HG03439 (cell line): ENCODE measurements at regions not wholly inside any gene's neighbourhood (a gene's known extent, or its start where the extent isn't known, plus 50 kb on each side); places are given as distances from the start of the nearest gene placed in this dataset.

Experiments
- ATAC-seq: cut with Tn5 transposase; IDR thresholded peaks from one replicate; pipeline ENCODE4 v1.9.1; 2021; ENCODE audit warnings: mild to moderate bottlenecking, moderate library complexity; ENCODE audit not compliant: unreplicated experiment

GRCh38 chr3:178288074-178288473, 248.2 kb upstream of the KCNMB2 start:
- no peak for ATAC-seq

GRCh38 chr3:178289544-178290160, 246.6 kb upstream of the KCNMB2 start:
- ATAC-seq, result no peak

- no peak for ATAC-seq
These were observed 244.5 kb upstream of the KCNMB2 start for GRCh38 chr3:178291574-178292370.

GRCh38 chr3:178295292-178295912, 240.8 kb upstream of the KCNMB2 start:
- ATAC-seq, result no peak

DNA sequence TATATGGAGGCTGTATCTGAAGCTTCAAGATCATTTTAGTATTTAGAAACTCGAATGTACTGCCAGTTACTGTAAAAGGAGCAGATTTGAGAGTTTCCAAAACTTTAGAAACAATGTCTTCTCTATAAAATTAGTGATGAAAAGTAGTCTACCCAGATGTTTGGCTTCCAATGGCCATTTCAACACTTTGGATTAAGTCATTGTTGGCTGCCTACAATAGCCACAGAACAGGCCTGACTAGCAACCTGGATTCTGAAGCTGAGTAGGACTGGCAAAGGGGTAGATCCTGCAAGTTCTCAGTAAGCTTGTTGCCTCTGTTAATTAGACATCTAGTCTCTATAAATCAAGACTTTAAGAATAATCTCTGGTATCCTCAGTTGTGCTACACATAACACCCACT, 239.0 kb upstream of the KCNMB2 start:
- no peak for ATAC-seq

DNA sequence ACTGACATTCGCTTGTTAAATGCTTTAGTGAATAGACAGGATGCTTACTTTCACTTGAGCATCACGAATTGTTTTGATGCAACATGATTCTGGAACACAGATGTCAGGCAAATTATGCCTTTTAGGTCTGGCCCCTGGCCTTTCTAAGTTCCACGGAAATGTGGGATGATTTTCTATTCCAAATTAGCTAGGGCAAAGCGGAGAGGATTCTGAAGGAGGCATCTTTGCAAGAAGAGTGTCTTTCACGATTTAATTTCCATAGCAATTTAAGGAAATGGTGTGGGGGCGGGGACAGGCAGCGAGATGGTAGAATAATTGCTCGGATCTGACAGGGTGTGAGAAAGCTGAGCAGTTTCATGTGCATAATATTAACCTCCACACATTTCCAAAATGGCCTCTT, 238.5 kb upstream of the KCNMB2 start:
- no peak for ATAC-seq

GRCh38 chr3:178300441-178300959, 235.7 kb upstream of the KCNMB2 start:
- ATAC-seq, result no peak

DNA sequence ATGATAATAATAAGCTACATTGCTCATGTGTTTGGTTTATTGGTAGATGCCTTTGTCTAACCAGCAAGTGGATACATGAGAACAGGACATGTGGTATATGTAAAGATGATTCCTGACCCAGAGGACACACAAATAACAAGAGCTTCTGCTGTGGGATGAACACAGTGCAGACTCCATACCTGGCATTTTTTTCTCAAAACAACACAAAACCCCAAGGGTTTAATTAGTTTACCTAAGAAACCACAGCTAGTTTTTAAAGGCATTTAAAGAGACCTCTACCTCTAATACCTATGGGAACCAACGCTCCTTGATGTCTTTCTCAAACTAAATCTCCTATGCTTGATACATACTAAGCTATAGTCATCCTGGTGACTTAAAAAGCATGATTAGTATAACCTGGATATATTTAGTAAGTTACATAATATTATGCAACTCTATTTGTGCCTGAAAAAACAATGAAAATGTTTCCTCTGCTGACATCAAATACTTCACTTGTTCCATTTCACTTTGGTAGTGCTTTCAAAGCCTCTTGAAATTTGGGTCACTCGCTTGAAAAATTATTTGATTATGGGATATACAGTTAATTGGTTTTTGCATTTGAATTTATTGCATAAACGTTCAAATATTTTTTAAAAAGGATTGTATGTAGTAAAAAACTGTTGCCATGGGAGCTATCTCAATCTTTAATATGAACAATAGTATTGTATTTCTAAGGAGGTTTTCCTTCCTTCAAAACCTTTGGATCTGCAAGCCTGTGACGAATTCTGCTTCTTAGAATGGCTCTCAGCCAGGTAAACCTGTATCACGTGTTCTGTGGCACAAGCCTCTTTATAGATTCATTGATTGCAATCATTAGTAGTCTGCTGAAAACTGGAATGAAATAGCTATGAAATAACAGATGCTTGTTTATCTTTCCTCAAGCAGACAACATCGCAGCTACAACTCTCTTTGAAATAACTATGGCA, 233.0 kb upstream of the KCNMB2 start:
- no peak for ATAC-seq

DNA sequence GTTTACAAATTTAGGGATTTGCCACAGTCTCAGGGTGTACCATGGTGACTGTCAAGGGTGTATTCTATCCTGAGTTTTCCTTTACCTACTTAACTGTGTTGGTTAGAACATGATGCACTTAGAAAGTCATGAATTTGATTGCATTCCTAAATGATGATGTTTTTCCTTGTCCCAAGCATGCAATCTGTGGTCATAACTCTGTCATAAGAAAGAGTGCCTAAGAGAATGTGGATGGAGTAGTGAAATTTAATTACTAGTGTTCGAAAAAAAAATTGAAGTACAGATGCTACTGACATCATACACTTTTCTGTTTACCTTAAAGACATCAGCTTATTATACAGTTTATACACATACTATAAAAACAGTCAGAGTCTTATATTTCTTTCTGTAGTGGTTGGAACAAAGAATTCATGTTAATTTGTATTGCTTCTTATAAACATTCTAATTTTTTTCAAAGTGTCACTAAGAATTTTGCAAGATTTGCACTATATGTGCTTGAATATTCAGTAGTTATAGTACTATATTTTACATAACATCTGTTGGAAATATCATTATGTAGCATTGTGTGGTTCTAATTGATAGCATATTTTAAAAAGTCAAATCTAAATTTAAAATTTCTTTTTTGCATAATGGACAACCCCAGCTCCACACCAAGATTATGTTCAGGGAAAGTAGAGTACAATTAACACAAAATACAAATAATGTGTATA, 231.3 kb upstream of the KCNMB2 start:
- ATAC-seq, result no peak

GRCh38 chr3:178306432-178307115, 229.7 kb upstream of the KCNMB2 start:
- no peak for ATAC-seq

- ATAC-seq, result no peak
These were observed 227.5 kb upstream of the KCNMB2 start for GRCh38 chr3:178308771-178309170.

GRCh38 chr3:178310949-178311348, 225.3 kb upstream of the KCNMB2 start:
- ATAC-seq, result no peak

- no peak for ATAC-seq
These were observed 222.5 kb upstream of the KCNMB2 start for GRCh38 chr3:178313716-178314115.

DNA sequence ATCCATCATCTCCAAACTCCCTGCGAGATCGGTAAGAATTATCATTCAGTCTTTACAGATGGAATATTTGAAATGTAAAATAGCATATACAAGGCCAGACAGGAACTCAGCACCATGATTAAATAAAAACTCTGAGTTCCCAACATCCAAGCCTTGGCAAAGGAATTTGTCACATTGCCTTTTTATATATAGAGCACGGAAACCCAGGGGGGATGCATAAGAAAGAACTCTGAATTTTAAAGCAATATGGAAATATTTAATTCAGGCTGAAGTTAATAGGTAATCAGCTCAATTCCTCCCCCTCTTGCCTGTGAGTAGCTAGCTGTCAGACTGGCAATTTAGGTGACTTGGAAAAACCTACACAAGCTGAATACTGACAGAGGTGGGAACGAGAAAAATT, 217.9 kb upstream of the KCNMB2 start:
- no peak for ATAC-seq

DNA sequence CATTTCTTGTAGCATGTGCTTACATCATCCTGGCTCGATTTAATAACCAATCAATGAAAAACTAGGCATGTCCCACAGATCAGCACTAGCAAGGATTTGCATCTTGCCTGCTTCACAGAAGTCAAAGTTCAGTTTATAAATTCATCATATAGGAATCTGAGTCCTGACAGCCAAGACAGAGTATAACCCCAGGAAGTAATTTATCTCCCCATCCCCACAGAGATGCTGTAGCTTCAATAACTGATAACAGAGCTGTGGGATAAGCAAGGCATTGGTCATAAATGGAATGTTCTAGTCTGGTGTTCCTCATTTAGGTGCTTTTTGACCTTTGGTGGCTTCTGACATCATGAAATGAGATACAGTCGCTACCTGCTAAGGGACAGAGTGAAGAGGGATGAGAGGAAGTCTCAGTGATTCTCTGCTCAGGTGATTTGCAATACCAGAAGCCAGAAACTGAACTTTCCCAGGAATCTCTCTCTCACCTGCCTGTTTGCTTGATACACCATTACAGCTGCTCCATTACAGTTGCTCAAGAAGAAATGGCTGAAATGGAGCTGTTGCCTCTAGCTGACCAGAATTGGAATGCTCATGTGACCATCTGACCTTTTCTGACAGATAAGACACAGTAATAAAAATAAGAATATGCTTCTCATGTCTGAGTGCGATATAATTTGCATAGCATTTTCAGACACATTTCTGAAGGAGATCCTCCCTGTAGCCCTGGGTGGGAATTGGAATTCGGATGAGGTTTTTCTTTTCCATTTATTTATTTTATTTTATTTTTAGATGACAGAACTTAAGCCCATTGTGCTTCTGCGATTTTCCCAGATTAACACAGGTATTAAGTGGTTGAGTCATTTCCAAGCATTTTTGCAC, 217.1 kb upstream of the KCNMB2 start:
- no peak for ATAC-seq

- no peak for ATAC-seq
These were observed 215.5 kb upstream of the KCNMB2 start for GRCh38 chr3:178320456-178321351.

DNA sequence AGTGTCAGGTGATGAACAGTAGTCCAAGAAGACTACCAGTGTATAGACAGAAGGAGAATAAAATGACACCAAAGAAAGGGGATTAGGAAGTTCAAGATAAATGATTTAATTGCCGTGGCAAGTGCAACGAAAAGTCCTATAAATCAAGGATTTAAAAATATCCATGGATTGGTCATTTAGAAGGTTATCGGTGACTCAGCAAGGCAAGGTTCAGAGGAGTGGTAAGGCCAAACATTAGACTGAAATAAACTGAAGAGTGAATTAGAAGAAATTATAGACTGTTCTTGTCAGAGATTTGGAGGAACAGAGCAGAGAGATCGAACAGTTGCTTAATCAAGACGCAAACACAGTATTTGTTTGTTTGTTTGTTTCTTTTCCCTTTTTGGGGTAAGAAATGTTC, 211.9 kb upstream of the KCNMB2 start:
- no peak for ATAC-seq

- ATAC-seq, result no peak
These were observed 210.9 kb upstream of the KCNMB2 start for GRCh38 chr3:178325330-178325729.
